ENCODE measurements at regions not wholly inside any gene's neighbourhood (a gene's known extent, or its start where the extent isn't known, plus 50 kb on each side); places are given as distances from the start of the nearest gene placed in this dataset.

- no peak overlapping the region for H3K4me3 Mint-ChIP-seq (ENCODE audit: unreplicated experiment)
- DNase-seq (ENCODE audit: extremely low spot score, unreplicated experiment): no peak
- H3K4me1 Mint-ChIP-seq (ENCODE audit: unreplicated experiment): peaks cover 34% of the 10 kb centered on the region
- TF ChIP-seq CTCF (IDR thresholded peaks at IDR 0.05): no peak
- no peaks in the 10 kb centered on the region for H3K27me3 Mint-ChIP-seq (ENCODE audit: unreplicated experiment)
- peaks cover 10% of the 10 kb centered on the region for H3K9me3 Mint-ChIP-seq (ENCODE audit: unreplicated experiment)
- no peak overlapping the region for H3K27ac Mint-ChIP-seq (ENCODE audit: unreplicated experiment)
- peaks cover 2% of the 10 kb centered on the region for H3K36me3 Mint-ChIP-seq (ENCODE audit: unreplicated experiment)
Observed at GRCh38 chr18:68568364-68569155, 146.3 kb downstream of the TMX3 start.

GRCh38 chr18:68566991-68567390, 147.9 kb downstream of the TMX3 start:
- no peak for DNase-seq (ENCODE audit: extremely low spot score, unreplicated experiment)
- Mint-ChIP-seq H3K27me3 (ENCODE audit: unreplicated experiment) (no peaks in the 10 kb centered on the region), H3K36me3 (ENCODE audit: unreplicated experiment) (peaks cover 1% of the 10 kb centered on the region), H3K27ac (ENCODE audit: unreplicated experiment) (no peak overlapping the region), H3K4me3 (ENCODE audit: unreplicated experiment) (no peak overlapping the region), H3K4me1 (ENCODE audit: unreplicated experiment) (peaks cover 34% of the 10 kb centered on the region), H3K9me3 (ENCODE audit: unreplicated experiment) (peaks cover 9% of the 10 kb centered on the region)
- no peak for TF ChIP-seq CTCF (IDR thresholded peaks at IDR 0.05)

GRCh38 chr18:68564961-68565360, 149.9 kb downstream of the TMX3 start:
- no peaks in the 10 kb centered on the region for H3K36me3 Mint-ChIP-seq (ENCODE audit: unreplicated experiment)
- H3K27me3 Mint-ChIP-seq (ENCODE audit: unreplicated experiment): no peaks in the 10 kb centered on the region
- H3K27ac Mint-ChIP-seq (ENCODE audit: unreplicated experiment): peak overlapping the region; percentile 39
- H3K4me1 Mint-ChIP-seq (ENCODE audit: unreplicated experiment): peaks cover 34% of the 10 kb centered on the region
- no peak overlapping the region for H3K4me3 Mint-ChIP-seq (ENCODE audit: unreplicated experiment)
- no peak for DNase-seq (ENCODE audit: extremely low spot score, unreplicated experiment)
- H3K9me3 Mint-ChIP-seq (ENCODE audit: unreplicated experiment): no peaks in the 10 kb centered on the region
- no peak for TF ChIP-seq CTCF (IDR thresholded peaks at IDR 0.05)

GRCh38 chr18:68564351-68564750, 150.6 kb downstream of the TMX3 start:
- Mint-ChIP-seq H3K4me1 (ENCODE audit: unreplicated experiment) (peaks cover 34% of the 10 kb centered on the region), H3K27ac (ENCODE audit: unreplicated experiment) (no peak overlapping the region), H3K4me3 (ENCODE audit: unreplicated experiment) (no peak overlapping the region), H3K36me3 (ENCODE audit: unreplicated experiment) (no peaks in the 10 kb centered on the region), H3K27me3 (ENCODE audit: unreplicated experiment) (no peaks in the 10 kb centered on the region), H3K9me3 (ENCODE audit: unreplicated experiment) (no peaks in the 10 kb centered on the region)
- no peak for DNase-seq (ENCODE audit: extremely low spot score, unreplicated experiment)
- TF ChIP-seq CTCF (IDR thresholded peaks at IDR 0.05): no peak

- no peak for DNase-seq (ENCODE audit: extremely low spot score, unreplicated experiment)
Observed at GRCh38 chr18:68560128-68560527, 154.8 kb downstream of the TMX3 start.

More at GRCh38 chr18:68560128-68560527, 154.8 kb downstream of the TMX3 start:
- H3K4me3 Mint-ChIP-seq (ENCODE audit: unreplicated experiment): no peak overlapping the region
- no peaks in the 10 kb centered on the region for H3K27me3 Mint-ChIP-seq (ENCODE audit: unreplicated experiment)
- no peak overlapping the region for H3K27ac Mint-ChIP-seq (ENCODE audit: unreplicated experiment)
- no peaks in the 10 kb centered on the region for H3K9me3 Mint-ChIP-seq (ENCODE audit: unreplicated experiment)
- TF ChIP-seq CTCF (IDR thresholded peaks at IDR 0.05): no peak
- peaks cover 14% of the 10 kb centered on the region for H3K4me1 Mint-ChIP-seq (ENCODE audit: unreplicated experiment)
- H3K36me3 Mint-ChIP-seq (ENCODE audit: unreplicated experiment): no peaks in the 10 kb centered on the region
